Endothelial cell of umbilical vein (primary cell): ENCODE measurements at regions not wholly inside any gene's neighbourhood (a gene's known extent, or its start where the extent isn't known, plus 50 kb on each side); places are given as distances from the start of the nearest gene placed in this dataset.

ENCODE experiments used
- BruUV-seq: library from RNA; stranded (reverse); fragments of 400-500 nt; replicated peaks from 2 replicates; lab custom pipeline; 2021; lab: Mats Ljungman, UMichigan
- CTCF ChIA-PET: fragments of 300-600, 350-600 bp; sonication (Branson Sonifier 250); formaldehyde crosslinking; loops from one replicate; lab custom pipeline; 2021; ENCODE audit warnings: antibody characterized with exemption, inconsistent platforms; lab: Charles Lee
- POLR2A ChIA-PET: fragments of 300-600, 350-600 bp; sonication (Branson Sonifier 250); formaldehyde crosslinking; loops from one replicate; lab custom pipeline; 2021; ENCODE audit warnings: antibody characterized with exemption, inconsistent platforms; lab: Charles Lee
- DNase-seq: peaks from one replicate; pipeline ENCODE4 v3.0.0-alpha.2; 2011; ENCODE audit warnings: low read depth, low spot score
- FAIRE-seq: peaks from 2 replicates; lab custom pipeline; 2011; peaks lifted over from hg19 to GRCh38; lab: Jason Lieb, UNC
- H2AFZ ChIP-seq: 2 replicates; pipeline ENCODE4 v1.6.0; 2012; ENCODE audit warnings: low read depth, low read length, control low read depth, inconsistent platforms
- H3K27ac ChIP-seq: 2 replicates; pipeline ENCODE4 v1.5.1; 2011; ENCODE audit warnings: low read depth, mild to moderate bottlenecking, control low read depth, low read length, moderate library complexity; ENCODE audit not compliant: insufficient read depth
- H3K27me3 ChIP-seq, 2 experiments: 2 replicates each; pipeline versions ENCODE4 v1.6.0 to v1.6.1; 2011; ENCODE audit warnings: low read length in 2 of 2, mixed read lengths in 1 of 2; ENCODE audit not compliant: control insufficient read depth in 2 of 2, insufficient read depth in 2 of 2
- H3K36me3 ChIP-seq, 2 experiments: 2 replicates in 1 of 2; 3 replicates in 1 of 2; pipeline ENCODE4 v1.5.1; 2011; ENCODE audit warnings: low read length in 2 of 2, mild to moderate bottlenecking in 1 of 2, moderate library complexity in 1 of 2; ENCODE audit not compliant: control insufficient read depth in 2 of 2, insufficient read depth in 2 of 2; ENCODE audit errors: extremely low read depth in 1 of 2
- H3K4me1 ChIP-seq: 3 replicates; pipeline ENCODE4 v1.5.1; 2011; ENCODE audit warnings: mild to moderate bottlenecking, low read length; ENCODE audit not compliant: control insufficient read depth, insufficient read depth; ENCODE audit errors: extremely low read depth
- H3K4me2 ChIP-seq: 2 replicates; pipeline ENCODE4 v1.6.1; 2011; ENCODE audit warnings: low read length, control low read depth, mixed read lengths; ENCODE audit not compliant: insufficient read depth
- H3K4me3 ChIP-seq, 3 experiments: fragments of 200-600 bp in 1 of 3; sonication (generic), shearing (Covaris generic) in 1 of 3; replicated peaks in 1 of 3; 2 replicates each; pipeline ENCODE4 v1.5.1; 2011 to 2016; ENCODE audit warnings: control low read depth in 3 of 3, low read length in 3 of 3, mild to moderate bottlenecking in 2 of 3, inconsistent platforms in 1 of 3, low read depth in 1 of 3, moderate library complexity in 1 of 3; ENCODE audit not compliant: insufficient read depth in 1 of 3
- H3K79me2 ChIP-seq: 2 replicates; pipeline ENCODE4 v1.6.0; 2012; ENCODE audit warnings: low read length, inconsistent platforms; ENCODE audit not compliant: control insufficient read depth, insufficient read depth
- H3K9ac ChIP-seq: replicated peaks from 2 replicates; pipeline ENCODE3; 2011; ENCODE audit warnings: low read length, control low read depth; ENCODE audit not compliant: insufficient read depth; ENCODE audit errors: extremely low read depth
- H3K9me1 ChIP-seq: replicated peaks from 3 replicates; pipeline ENCODE4 v1.6.0; 2011; ENCODE audit warnings: mild to moderate bottlenecking, low read length; ENCODE audit not compliant: control insufficient read depth, insufficient read depth; ENCODE audit errors: extremely low read depth
- H3K9me3 ChIP-seq: replicated peaks from 2 replicates; pipeline ENCODE4 v1.5.1; 2012; ENCODE audit warnings: low read length, inconsistent platforms; ENCODE audit not compliant: control insufficient read depth, insufficient read depth
- H4K20me1 ChIP-seq: replicated peaks from 2 replicates; pipeline ENCODE3; 2011; ENCODE audit warnings: mild to moderate bottlenecking, low read length; ENCODE audit not compliant: control insufficient read depth, insufficient read depth; ENCODE audit errors: extremely low read depth
- EZH2 ChIP-seq: IDR thresholded peaks from 2 replicates; pipeline ENCODE4 v1.6.1; 2012; ENCODE audit warnings: borderline replicate concordance, low read depth, mild to moderate bottlenecking, moderate library complexity, low read length, inconsistent platforms; ENCODE audit not compliant: severe bottlenecking
- FOS ChIP-seq: IDR thresholded peaks from 2 replicates; pipeline ENCODE4 v1.6.1; 2011; ENCODE audit warnings: mild to moderate bottlenecking, low read length, moderate library complexity, borderline replicate concordance; ENCODE audit not compliant: insufficient read depth
- GATA2 ChIP-seq: IDR thresholded peaks from 2 replicates; pipeline ENCODE4 v1.7.0; 2011; ENCODE audit warnings: low read depth, mild to moderate bottlenecking, moderate library complexity, mixed read lengths, low read length; ENCODE audit not compliant: insufficient read length, insufficient read depth
- JUN ChIP-seq: IDR thresholded peaks from 2 replicates; pipeline ENCODE4 v1.6.1; 2011; ENCODE audit warnings: borderline replicate concordance, low read depth; ENCODE audit not compliant: insufficient read length, insufficient read depth
- MYC ChIP-seq: IDR thresholded peaks from one replicate; pipeline ENCODE4 v1.6.1; 2011; ENCODE audit warnings: mild to moderate bottlenecking, low read depth, low read length
- POLR2A ChIP-seq: IDR thresholded peaks from 2 replicates; pipeline ENCODE4 v1.6.1; 2012; ENCODE audit warnings: low read depth, mild to moderate bottlenecking, control low read depth, low read length
- POLR2AphosphoS5 ChIP-seq: IDR thresholded peaks from 2 replicates; pipeline ENCODE4 v1.6.1; 2012; ENCODE audit warnings: low read depth, mild to moderate bottlenecking, control low read depth, low read length, moderate library complexity; ENCODE audit not compliant: insufficient read depth
- dilution Hi-C: fragments of 300-500 bp; cut with MboI; formaldehyde crosslinking; loops from one replicate; pipeline ENCODE4 v1.15.0; 2019; ENCODE audit warnings: low sequenced_read_pairs; ENCODE audit not compliant: extremely low pct_ligation_motif_present
- intact Hi-C: fragments of 100-400 bp; cut with micrococcal nuclease; formaldehyde crosslinking; loops from one replicate; pipeline ENCODE4 v1.10.0; 2022
- TF ChIP-seq, protein P1 (sequence below), 2 donors: IDR thresholded peaks; 1 replicate in 1 of 2; 2 replicates in 1 of 2; pipeline ENCODE4 v1.5.1; 2011; ENCODE audit warnings: low read length in 2 of 2, mild to moderate bottlenecking in 2 of 2, moderate library complexity in 2 of 2, control low read depth in 1 of 2, inconsistent platforms in 1 of 2, low read depth in 1 of 2; ENCODE audit not compliant: insufficient read depth in 1 of 2; ENCODE audit errors: extremely low read depth in 1 of 2
- TF ChIP-seq, protein P2 (sequence below): IDR thresholded peaks from 2 replicates; pipeline ENCODE4 v1.6.1; 2011; ENCODE audit not compliant: insufficient read depth, insufficient read length

DNA sequence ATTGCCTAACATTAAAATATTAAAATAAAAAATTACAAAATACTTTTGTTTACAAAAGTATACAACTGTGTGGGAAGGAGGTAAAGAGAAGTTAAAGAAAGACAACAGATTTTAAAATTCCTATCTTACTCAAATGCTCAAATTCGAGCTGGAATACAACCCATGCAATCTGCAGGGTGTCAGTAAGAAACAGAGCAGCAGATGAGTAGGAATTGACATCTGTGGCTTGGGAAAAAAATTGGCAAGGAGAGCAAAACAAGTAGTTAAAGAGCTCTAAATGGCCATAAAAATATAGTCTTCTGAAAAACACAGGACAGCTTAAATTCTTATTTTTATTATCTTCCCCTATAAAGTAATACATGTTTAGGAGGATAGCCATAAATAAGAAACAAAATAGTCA, 1609.0 kb upstream of the AGA start:
- TF ChIP-seq JUN (no peak), FOS (no peak), MYC (no peak), POLR2A (no peak), EZH2 (no peak), GATA2 (no peak)
- TF ChIP-seq, protein P1, sequence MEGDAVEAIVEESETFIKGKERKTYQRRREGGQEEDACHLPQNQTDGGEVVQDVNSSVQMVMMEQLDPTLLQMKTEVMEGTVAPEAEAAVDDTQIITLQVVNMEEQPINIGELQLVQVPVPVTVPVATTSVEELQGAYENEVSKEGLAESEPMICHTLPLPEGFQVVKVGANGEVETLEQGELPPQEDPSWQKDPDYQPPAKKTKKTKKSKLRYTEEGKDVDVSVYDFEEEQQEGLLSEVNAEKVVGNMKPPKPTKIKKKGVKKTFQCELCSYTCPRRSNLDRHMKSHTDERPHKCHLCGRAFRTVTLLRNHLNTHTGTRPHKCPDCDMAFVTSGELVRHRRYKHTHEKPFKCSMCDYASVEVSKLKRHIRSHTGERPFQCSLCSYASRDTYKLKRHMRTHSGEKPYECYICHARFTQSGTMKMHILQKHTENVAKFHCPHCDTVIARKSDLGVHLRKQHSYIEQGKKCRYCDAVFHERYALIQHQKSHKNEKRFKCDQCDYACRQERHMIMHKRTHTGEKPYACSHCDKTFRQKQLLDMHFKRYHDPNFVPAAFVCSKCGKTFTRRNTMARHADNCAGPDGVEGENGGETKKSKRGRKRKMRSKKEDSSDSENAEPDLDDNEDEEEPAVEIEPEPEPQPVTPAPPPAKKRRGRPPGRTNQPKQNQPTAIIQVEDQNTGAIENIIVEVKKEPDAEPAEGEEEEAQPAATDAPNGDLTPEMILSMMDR (IDR thresholded peaks at IDR 0.05; ENCODE audit: extremely low read depth in 1 of 2, insufficient read depth in 1 of 2, low read depth in 1 of 2, low read length in 2 of 2): no peak

DNA sequence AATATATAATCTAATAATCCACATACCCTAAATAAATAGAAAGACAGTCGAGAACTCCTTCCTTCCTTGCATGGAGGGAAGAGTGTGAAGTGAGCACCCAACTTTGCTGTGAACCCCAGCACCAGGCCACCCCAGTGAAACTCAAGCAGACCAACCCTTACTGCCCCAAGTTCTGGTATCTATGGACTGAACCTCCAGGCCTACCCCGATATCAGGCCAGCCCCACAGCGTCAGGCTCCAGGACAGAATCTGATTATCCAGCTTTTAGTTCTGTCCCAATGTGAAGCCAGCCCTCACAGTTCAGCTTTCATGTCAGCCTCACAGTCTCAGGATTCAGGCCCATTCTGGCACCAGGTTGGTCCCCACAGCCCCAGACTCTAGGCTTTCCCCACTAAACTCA, 1617.2 kb upstream of the AGA start:
- H4K20me1 ChIP-seq: no peaks in the 10 kb centered on the region
- no peak overlapping the region for H3K9ac ChIP-seq
- DNase-seq: no peak
- no peaks in the 10 kb centered on the region for H3K27me3 ChIP-seq
- H3K4me1 ChIP-seq: no peaks in the 10 kb centered on the region
- no peak overlapping the region for H2AFZ ChIP-seq
- H3K79me2 ChIP-seq: no peaks in the 10 kb centered on the region
- H3K27ac ChIP-seq: no peak overlapping the region
- TF ChIP-seq POLR2AphosphoS5 (no peak), EZH2 (no peak), JUN (no peak), GATA2 (no peak), POLR2A (no peak), MYC (no peak), FOS (no peak)
- TF ChIP-seq, protein P2, sequence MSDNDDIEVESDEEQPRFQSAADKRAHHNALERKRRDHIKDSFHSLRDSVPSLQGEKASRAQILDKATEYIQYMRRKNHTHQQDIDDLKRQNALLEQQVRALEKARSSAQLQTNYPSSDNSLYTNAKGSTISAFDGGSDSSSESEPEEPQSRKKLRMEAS: no peak
- TF ChIP-seq, protein P1 (IDR thresholded peaks at IDR 0.05; ENCODE audit: extremely low read depth in 1 of 2, insufficient read depth in 1 of 2, low read depth in 1 of 2, low read length in 2 of 2): no peak
- no TSS peak for BruUV-seq
- ChIA-PET POLR2A (no interaction called here), CTCF (no interaction called here)
- no peaks in the 10 kb centered on the region for H3K36me3 ChIP-seq
- H3K9me3 ChIP-seq: peaks cover 7% of the 10 kb centered on the region
- H3K4me3 ChIP-seq: no peak overlapping the region
- no peak for FAIRE-seq
- dilution Hi-C loops: no loop called here
- no peaks in the 10 kb centered on the region for H3K9me1 ChIP-seq
- no peak overlapping the region for H3K4me2 ChIP-seq
- intact Hi-C loops: no loop called here

More for the DNA sequence above, 1609.0 kb upstream of the AGA start:
- no peaks in the 10 kb centered on the region for H4K20me1 ChIP-seq
- DNase-seq (no peak), FAIRE-seq (no peak)
- no TSS peak for BruUV-seq
- no peaks in the 10 kb centered on the region for H3K4me1 ChIP-seq
- no peak overlapping the region for H2AFZ ChIP-seq
- CTCF ChIA-PET: no interaction called here
- H3K9ac ChIP-seq: no peak overlapping the region
- no peaks in the 10 kb centered on the region for H3K27me3 ChIP-seq
- H3K9me1 ChIP-seq: no peaks in the 10 kb centered on the region
- no peak overlapping the region for H3K27ac ChIP-seq
- no peaks in the 10 kb centered on the region for H3K79me2 ChIP-seq
- no peak overlapping the region for H3K4me2 ChIP-seq
- intact Hi-C loops (no loop called here), dilution Hi-C loops (no loop called here)
- POLR2A ChIA-PET: no interaction called here
- no peaks in the 10 kb centered on the region for H3K36me3 ChIP-seq
- H3K4me3 ChIP-seq: no peak overlapping the region
- H3K9me3 ChIP-seq: peaks cover 5% of the 10 kb centered on the region
